ENCODE measurements at regions not wholly inside any gene's neighbourhood (a gene's known extent, or its start where the extent isn't known, plus 50 kb on each side); places are given as distances from the start of the nearest gene placed in this dataset.

- TF ChIP-seq CTCF (conservative IDR thresholded peaks at IDR 0.05; ENCODE audit: low read depth, low read length), result no peak
- DNase-seq (ENCODE audit: low read depth), result no peak
- H3K4me3 ChIP-seq (ENCODE audit: low read length), result no peak overlapping the region
Observed at GRCh38 chr4:60652933-60653332, 547.2 kb upstream of the ADGRL3 start.

- TF ChIP-seq CTCF (conservative IDR thresholded peaks at IDR 0.05; ENCODE audit: low read depth, low read length), result no peak
- no peak overlapping the region for H3K4me3 ChIP-seq (ENCODE audit: low read length)
- DNase-seq (ENCODE audit: low read depth), result no peak
Observed at GRCh38 chr4:60655356-60655755, 544.8 kb upstream of the ADGRL3 start.

- no peak overlapping the region for H3K4me3 ChIP-seq (ENCODE audit: low read length)
- no peak for DNase-seq (ENCODE audit: low read depth)
- TF ChIP-seq CTCF (conservative IDR thresholded peaks at IDR 0.05; ENCODE audit: low read depth, low read length), result no peak
Observed at GRCh38 chr4:60656171-60656570, 544.0 kb upstream of the ADGRL3 start.

GRCh38 chr4:60657041-60657440, 543.1 kb upstream of the ADGRL3 start:
- no peak overlapping the region for H3K4me3 ChIP-seq (ENCODE audit: low read length)
- DNase-seq (ENCODE audit: low read depth), result no peak
- TF ChIP-seq CTCF (conservative IDR thresholded peaks at IDR 0.05; ENCODE audit: low read depth, low read length), result no peak

GRCh38 chr4:60657807-60658206, 542.3 kb upstream of the ADGRL3 start:
- no peak for TF ChIP-seq CTCF (conservative IDR thresholded peaks at IDR 0.05; ENCODE audit: low read depth, low read length)
- DNase-seq (ENCODE audit: low read depth), result no peak

GRCh38 chr4:60663769-60664168, 536.4 kb upstream of the ADGRL3 start:
- H3K4me3 ChIP-seq (ENCODE audit: low read length), result no peak overlapping the region
- no peak for TF ChIP-seq CTCF (conservative IDR thresholded peaks at IDR 0.05; ENCODE audit: low read depth, low read length)
- no peak for DNase-seq (ENCODE audit: low read depth)

More at GRCh38 chr4:60657807-60658206, 542.3 kb upstream of the ADGRL3 start:
- H3K4me3 ChIP-seq (ENCODE audit: low read length), result no peak overlapping the region

GRCh38 chr4:60682901-60683300, 517.2 kb upstream of the ADGRL3 start:
- H3K4me3 ChIP-seq (ENCODE audit: low read length), result no peak overlapping the region
- TF ChIP-seq CTCF (conservative IDR thresholded peaks at IDR 0.05; ENCODE audit: low read depth, low read length), result no peak
- no peak for DNase-seq (ENCODE audit: low read depth)

Data from retinal pigment epithelial cell (primary cell).